ENCODE measurements at regions not wholly inside any gene's neighbourhood (a gene's known extent, or its start where the extent isn't known, plus 50 kb on each side); places are given as distances from the start of the nearest gene placed in this dataset.

DNA sequence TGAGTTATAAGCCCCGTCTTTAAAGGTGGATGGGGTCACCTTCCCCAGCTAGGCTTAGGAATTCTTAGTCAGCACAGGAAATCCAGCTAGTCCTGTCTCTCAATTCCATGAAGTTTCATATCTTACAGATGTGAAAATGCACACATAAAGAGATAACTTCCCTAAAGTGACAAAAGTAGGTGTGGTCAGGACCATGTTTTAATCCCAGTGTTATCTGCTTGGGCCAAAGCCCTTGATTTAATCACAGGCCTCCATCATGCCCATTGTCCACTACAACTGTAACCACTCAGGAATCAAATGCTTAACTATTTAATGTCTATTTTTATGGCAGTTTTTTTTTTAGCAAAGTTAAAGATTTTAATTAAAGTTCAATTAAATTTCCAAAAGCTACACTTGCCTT is 194.4 kb upstream of the BTG1 start:
- Mint-ChIP-seq H3K9me3 (peaks cover under 1% of the 10 kb centered on the region; the same call in 1 of the 3 replicates), H3K36me3 (ENCODE audit: low read depth) (no peaks in the 10 kb centered on the region), H3K4me3 (no peak overlapping the region), H3K4me1 (peaks cover 5% of the 10 kb centered on the region; the same call in 2 of the 3 replicates), H3K27me3 (ENCODE audit: insufficient read depth, low read depth, poor library complexity) (peaks cover 3% of the 10 kb centered on the region), H3K27ac (no peak overlapping the region)
- no peak for ATAC-seq
- Histone ChIP-seq H3K4me3 (no peak overlapping the region), H3K4me2 (no peak overlapping the region), H3K27me3 (ENCODE audit: insufficient read depth) (no peaks in the 10 kb centered on the region), H2AFZ (no peak overlapping the region), H3K36me3 (ENCODE audit: insufficient read depth) (no peaks in the 10 kb centered on the region), H4K20me1 (replicated peaks; ENCODE audit: insufficient read depth) (no peaks in the 10 kb centered on the region), H3K4me1 (ENCODE audit: insufficient read depth) (peaks cover 5% of the 10 kb centered on the region; the same call in 1 of the 2 replicates), H3K79me2 (replicated peaks; ENCODE audit: insufficient read depth) (no peaks in the 10 kb centered on the region), H3K27ac (ENCODE audit: low read depth) (no peak overlapping the region), H3K9me2 (ENCODE audit: insufficient read depth) (peaks cover 8% of the 10 kb centered on the region), H3F3A (replicated peaks; ENCODE audit: low read depth) (no peaks in the 10 kb centered on the region)
- TF ChIP-seq, protein P1, sequence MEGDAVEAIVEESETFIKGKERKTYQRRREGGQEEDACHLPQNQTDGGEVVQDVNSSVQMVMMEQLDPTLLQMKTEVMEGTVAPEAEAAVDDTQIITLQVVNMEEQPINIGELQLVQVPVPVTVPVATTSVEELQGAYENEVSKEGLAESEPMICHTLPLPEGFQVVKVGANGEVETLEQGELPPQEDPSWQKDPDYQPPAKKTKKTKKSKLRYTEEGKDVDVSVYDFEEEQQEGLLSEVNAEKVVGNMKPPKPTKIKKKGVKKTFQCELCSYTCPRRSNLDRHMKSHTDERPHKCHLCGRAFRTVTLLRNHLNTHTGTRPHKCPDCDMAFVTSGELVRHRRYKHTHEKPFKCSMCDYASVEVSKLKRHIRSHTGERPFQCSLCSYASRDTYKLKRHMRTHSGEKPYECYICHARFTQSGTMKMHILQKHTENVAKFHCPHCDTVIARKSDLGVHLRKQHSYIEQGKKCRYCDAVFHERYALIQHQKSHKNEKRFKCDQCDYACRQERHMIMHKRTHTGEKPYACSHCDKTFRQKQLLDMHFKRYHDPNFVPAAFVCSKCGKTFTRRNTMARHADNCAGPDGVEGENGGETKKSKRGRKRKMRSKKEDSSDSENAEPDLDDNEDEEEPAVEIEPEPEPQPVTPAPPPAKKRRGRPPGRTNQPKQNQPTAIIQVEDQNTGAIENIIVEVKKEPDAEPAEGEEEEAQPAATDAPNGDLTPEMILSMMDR (conservative IDR thresholded peaks at IDR 0.05; ENCODE audit: low read depth in 2 of 2): no peak
- TF ChIP-seq ZNF462 (CRISPR knock-in tag; IDR thresholded peaks at IDR 0.05): no peak
- TF ChIP-seq POLR2AphosphoS5 (IDR thresholded peaks at IDR 0.05; ENCODE audit: low read depth): no peak
- TF ChIP-seq ZNF331 (CRISPR knock-in tag; IDR thresholded peaks at IDR 0.05; ENCODE audit: low read depth): no peak
- TF ChIP-seq STAT1 (IDR thresholded peaks at IDR 0.05; ENCODE audit: unreplicated experiment): no peak
- no peak for TF ChIP-seq EZH2phosphoT487 (IDR thresholded peaks at IDR 0.05; ENCODE audit: unreplicated experiment)
- TF ChIP-seq ETS1 (IDR thresholded peaks at IDR 0.05): no peak
- TF ChIP-seq CREB1 (CRISPR knock-in tag; IDR thresholded peaks at IDR 0.05; ENCODE audit: low read depth): no peak
- no peak for TF ChIP-seq EZH2 (IDR thresholded peaks at IDR 0.05; ENCODE audit: low read depth, unreplicated experiment)
- TF ChIP-seq REST (IDR thresholded peaks at IDR 0.05; ENCODE audit: unreplicated experiment): no peak
- TF ChIP-seq JUNB (IDR thresholded peaks at IDR 0.05; ENCODE audit: unreplicated experiment): no peak
- no peak for TF ChIP-seq NANOG (IDR thresholded peaks at IDR 0.05; ENCODE audit: borderline replicate concordance)
- TF ChIP-seq ZNF114 (CRISPR knock-in tag; IDR thresholded peaks at IDR 0.05): no peak
- no peak for DNase-seq (ENCODE audit: low spot score)

Data from GM23338 (cell line).